ENCODE measurements at regions not wholly inside any gene's neighbourhood (a gene's known extent, or its start where the extent isn't known, plus 50 kb on each side); places are given as distances from the start of the nearest gene placed in this dataset.

DNA sequence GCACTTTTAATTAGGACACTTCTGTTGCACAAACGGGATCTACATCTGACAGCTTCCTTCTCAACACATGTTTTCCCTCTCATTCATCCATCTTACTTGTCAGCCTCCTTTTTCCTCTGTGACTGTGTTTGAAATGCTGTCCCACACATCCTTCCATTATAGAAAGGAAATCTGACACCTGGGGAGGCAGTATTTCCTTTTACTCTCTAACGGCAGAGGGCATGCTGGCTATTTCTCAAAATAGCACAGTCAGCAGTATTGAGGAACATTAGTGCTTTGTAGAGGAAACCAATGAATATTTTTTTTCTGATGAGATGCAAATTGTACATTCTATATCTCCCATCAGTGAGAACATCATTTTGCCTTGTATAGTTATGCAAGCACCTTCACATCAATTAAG lies 668.7 kb downstream of the SLC4A3 start:
- Mint-ChIP-seq H3K4me1 (no peaks in the 10 kb centered on the region), H3K4me3 (no peak overlapping the region), H3K27me3 (no peaks in the 10 kb centered on the region), H3K27ac (no peak overlapping the region), H3K36me3 (ENCODE audit: low read depth) (no peaks in the 10 kb centered on the region), H3K9me3 (no peaks in the 10 kb centered on the region)
- no peak for ATAC-seq (replicated peaks)

DNA sequence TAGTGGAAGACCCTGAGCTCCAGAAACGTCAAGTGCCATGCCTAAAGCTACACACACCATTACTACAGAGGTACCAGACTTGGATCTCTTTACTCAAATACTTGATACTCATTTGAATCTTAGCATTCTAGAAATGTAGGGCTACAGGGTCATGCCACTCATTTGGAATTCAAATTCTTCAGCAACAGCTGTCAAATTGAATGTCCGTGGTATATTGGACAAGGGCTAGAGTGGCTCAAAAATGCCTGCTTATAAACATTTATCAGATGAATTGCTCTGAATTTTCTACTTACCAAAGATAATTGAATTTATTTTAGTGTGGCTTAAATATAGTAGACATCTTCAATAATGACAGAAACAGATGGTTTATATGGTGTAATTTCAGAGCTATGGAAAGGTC lies 669.7 kb downstream of the SLC4A3 start:
- H3K4me1 Mint-ChIP-seq, result no peaks in the 10 kb centered on the region
- no peak overlapping the region for H3K4me3 Mint-ChIP-seq
- H3K36me3 Mint-ChIP-seq (ENCODE audit: low read depth), result no peaks in the 10 kb centered on the region
- ATAC-seq (replicated peaks), result no peak
- no peak overlapping the region for H3K27ac Mint-ChIP-seq
- no peaks in the 10 kb centered on the region for H3K9me3 Mint-ChIP-seq
- no peaks in the 10 kb centered on the region for H3K27me3 Mint-ChIP-seq

DNA sequence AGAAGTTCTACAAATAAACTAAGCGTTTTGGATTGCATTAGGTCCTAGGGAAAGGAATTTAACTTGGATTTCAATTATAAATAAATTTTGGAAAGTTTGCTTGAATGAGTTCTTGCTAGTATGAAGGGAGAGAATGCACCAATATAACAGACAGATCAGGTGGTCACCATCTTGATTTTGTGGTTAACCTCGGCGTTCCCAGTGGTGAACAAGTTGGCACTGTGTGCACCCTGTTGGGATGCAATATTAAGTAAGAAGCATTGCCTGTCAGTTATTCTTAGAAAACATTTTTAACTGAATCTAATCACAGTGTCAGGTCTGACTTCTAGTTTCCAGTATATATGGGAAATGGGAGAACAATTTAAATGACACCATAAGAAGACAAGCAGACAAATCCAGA lies 673.4 kb downstream of the SLC4A3 start:
- no peak for ATAC-seq (replicated peaks)
- Mint-ChIP-seq H3K4me3 (no peak overlapping the region), H3K36me3 (ENCODE audit: low read depth) (no peaks in the 10 kb centered on the region), H3K27me3 (no peaks in the 10 kb centered on the region), H3K27ac (no peak overlapping the region), H3K4me1 (no peaks in the 10 kb centered on the region), H3K9me3 (no peaks in the 10 kb centered on the region)

- no peak for ATAC-seq (replicated peaks)
These were observed 675.3 kb downstream of the SLC4A3 start for GRCh38 chr2:220302756-220303155.

DNA sequence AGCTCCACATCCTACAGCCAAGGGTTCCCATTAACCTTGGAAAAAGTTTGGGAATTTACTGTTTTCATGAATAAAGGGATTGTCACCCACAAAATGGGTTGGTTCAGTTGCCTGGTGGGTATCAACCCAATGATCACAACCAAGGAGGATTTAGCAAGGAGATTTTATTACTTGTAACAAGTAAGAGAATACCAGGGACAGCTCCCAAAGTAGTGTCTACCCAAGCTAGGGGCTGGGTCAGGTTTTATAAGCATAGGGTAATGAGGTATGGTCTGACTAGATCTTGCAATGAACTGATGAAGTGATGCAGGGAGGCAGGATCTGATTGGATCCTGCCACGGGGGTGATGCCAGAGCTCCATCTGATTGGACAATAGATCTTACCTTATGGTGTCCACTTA lies 681.8 kb downstream of the SLC4A3 start:
- ATAC-seq (replicated peaks), result no peak
- Mint-ChIP-seq H3K27ac (no peak overlapping the region), H3K36me3 (ENCODE audit: low read depth) (no peaks in the 10 kb centered on the region), H3K27me3 (no peaks in the 10 kb centered on the region), H3K9me3 (peaks cover 4% of the 10 kb centered on the region), H3K4me1 (no peaks in the 10 kb centered on the region), H3K4me3 (no peak overlapping the region)

More at GRCh38 chr2:220302756-220303155, 675.3 kb downstream of the SLC4A3 start:
- Mint-ChIP-seq H3K4me3 (no peak overlapping the region), H3K27ac (no peak overlapping the region), H3K9me3 (no peaks in the 10 kb centered on the region), H3K27me3 (no peaks in the 10 kb centered on the region), H3K4me1 (no peaks in the 10 kb centered on the region), H3K36me3 (ENCODE audit: low read depth) (no peaks in the 10 kb centered on the region)

DNA sequence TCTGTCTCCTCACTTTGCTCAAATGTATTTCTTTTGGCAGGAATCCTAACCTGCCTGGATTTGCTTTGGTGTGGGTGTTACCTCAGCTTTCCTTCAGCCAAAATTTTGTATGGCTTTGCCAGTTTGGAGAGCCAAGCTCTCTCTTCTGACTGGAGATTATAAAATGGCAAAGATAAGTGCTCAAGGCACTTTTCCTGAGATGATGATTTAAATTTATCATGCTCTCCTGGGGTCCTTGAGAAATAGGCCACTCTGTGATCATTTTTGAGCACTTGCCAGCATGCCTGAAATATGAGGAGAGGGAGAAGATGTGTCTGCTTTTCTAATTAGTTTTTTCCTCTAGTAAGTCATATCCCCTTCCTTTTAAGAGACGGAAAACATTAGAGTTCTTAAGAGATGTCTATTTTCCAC lies 683.0 kb downstream of the SLC4A3 start:
- H3K4me1 Mint-ChIP-seq, result no peaks in the 10 kb centered on the region
- no peak for ATAC-seq (replicated peaks)
- no peak overlapping the region for H3K4me3 Mint-ChIP-seq

GRCh38 chr2:220315098-220315823 lies 687.8 kb downstream of the SLC4A3 start:
- no peaks in the 10 kb centered on the region for H3K4me1 Mint-ChIP-seq
- H3K27me3 Mint-ChIP-seq, result no peaks in the 10 kb centered on the region
- H3K9me3 Mint-ChIP-seq, result peaks cover 4% of the 10 kb centered on the region
- no peaks in the 10 kb centered on the region for H3K36me3 Mint-ChIP-seq (ENCODE audit: low read depth)
- ATAC-seq (replicated peaks), result no peak
- H3K27ac Mint-ChIP-seq, result no peak overlapping the region
- H3K4me3 Mint-ChIP-seq, result no peak overlapping the region

More for the DNA sequence above, 683.0 kb downstream of the SLC4A3 start:
- Mint-ChIP-seq H3K27ac (no peak overlapping the region), H3K36me3 (ENCODE audit: low read depth) (no peaks in the 10 kb centered on the region), H3K9me3 (peaks cover 4% of the 10 kb centered on the region), H3K27me3 (no peaks in the 10 kb centered on the region)

GRCh38 chr2:220318037-220318436 lies 690.6 kb downstream of the SLC4A3 start:
- no peaks in the 10 kb centered on the region for H3K27me3 Mint-ChIP-seq
- no peaks in the 10 kb centered on the region for H3K4me1 Mint-ChIP-seq
- peaks cover 4% of the 10 kb centered on the region for H3K9me3 Mint-ChIP-seq
- H3K27ac Mint-ChIP-seq, result no peak overlapping the region
- no peak for ATAC-seq (replicated peaks)
- no peaks in the 10 kb centered on the region for H3K36me3 Mint-ChIP-seq (ENCODE audit: low read depth)
- no peak overlapping the region for H3K4me3 Mint-ChIP-seq

GRCh38 chr2:220318508-220318907 lies 691.1 kb downstream of the SLC4A3 start:
- Mint-ChIP-seq H3K27ac (no peak overlapping the region), H3K27me3 (no peaks in the 10 kb centered on the region), H3K4me1 (no peaks in the 10 kb centered on the region), H3K4me3 (no peak overlapping the region), H3K36me3 (ENCODE audit: low read depth) (no peaks in the 10 kb centered on the region), H3K9me3 (peaks cover 4% of the 10 kb centered on the region)
- ATAC-seq (replicated peaks), result no peak

GRCh38 chr2:220320326-220320725 lies 692.9 kb downstream of the SLC4A3 start:
- H3K9me3 Mint-ChIP-seq, result no peaks in the 10 kb centered on the region
- no peak overlapping the region for H3K4me3 Mint-ChIP-seq
- no peaks in the 10 kb centered on the region for H3K27me3 Mint-ChIP-seq
- ATAC-seq (replicated peaks), result no peak
- no peaks in the 10 kb centered on the region for H3K4me1 Mint-ChIP-seq
- H3K27ac Mint-ChIP-seq, result no peak overlapping the region
- no peaks in the 10 kb centered on the region for H3K36me3 Mint-ChIP-seq (ENCODE audit: low read depth)

GRCh38 chr2:220332886-220333285 lies 705.5 kb downstream of the SLC4A3 start:
- Mint-ChIP-seq H3K27ac (no peak overlapping the region), H3K27me3 (no peaks in the 10 kb centered on the region), H3K4me3 (no peak overlapping the region), H3K36me3 (ENCODE audit: low read depth) (no peaks in the 10 kb centered on the region), H3K4me1 (no peaks in the 10 kb centered on the region), H3K9me3 (peaks cover 19% of the 10 kb centered on the region)
- no peak for ATAC-seq (replicated peaks)

GRCh38 chr2:220334210-220334609 lies 706.8 kb downstream of the SLC4A3 start:
- H3K36me3 Mint-ChIP-seq (ENCODE audit: low read depth), result no peaks in the 10 kb centered on the region
- peaks cover 18% of the 10 kb centered on the region for H3K9me3 Mint-ChIP-seq
- no peak for ATAC-seq (replicated peaks)
- H3K27ac Mint-ChIP-seq, result no peak overlapping the region
- no peaks in the 10 kb centered on the region for H3K27me3 Mint-ChIP-seq
- H3K4me1 Mint-ChIP-seq, result no peaks in the 10 kb centered on the region
- H3K4me3 Mint-ChIP-seq, result no peak overlapping the region

GRCh38 chr2:220334871-220335590 lies 707.6 kb downstream of the SLC4A3 start:
- no peak for ATAC-seq (replicated peaks)
- no peak overlapping the region for H3K27ac Mint-ChIP-seq
- H3K9me3 Mint-ChIP-seq, result peaks cover 15% of the 10 kb centered on the region
- no peak overlapping the region for H3K4me3 Mint-ChIP-seq
- no peaks in the 10 kb centered on the region for H3K36me3 Mint-ChIP-seq (ENCODE audit: low read depth)
- no peaks in the 10 kb centered on the region for H3K4me1 Mint-ChIP-seq
- no peaks in the 10 kb centered on the region for H3K27me3 Mint-ChIP-seq

GRCh38 chr2:220335591-220335915 lies 708.1 kb downstream of the SLC4A3 start:
- ATAC-seq (replicated peaks), result no peak
- Mint-ChIP-seq H3K27me3 (no peaks in the 10 kb centered on the region), H3K4me1 (no peaks in the 10 kb centered on the region), H3K27ac (no peak overlapping the region), H3K9me3 (peaks cover 15% of the 10 kb centered on the region), H3K4me3 (no peak overlapping the region), H3K36me3 (ENCODE audit: low read depth) (no peaks in the 10 kb centered on the region)

- no peaks in the 10 kb centered on the region for H3K4me1 Mint-ChIP-seq
- H3K27ac Mint-ChIP-seq, result no peak overlapping the region
- H3K36me3 Mint-ChIP-seq (ENCODE audit: low read depth), result no peaks in the 10 kb centered on the region
- H3K9me3 Mint-ChIP-seq, result peaks cover 9% of the 10 kb centered on the region
- no peak overlapping the region for H3K4me3 Mint-ChIP-seq
- H3K27me3 Mint-ChIP-seq, result no peaks in the 10 kb centered on the region
- no peak for ATAC-seq (replicated peaks)
These were observed 709.3 kb downstream of the SLC4A3 start for GRCh38 chr2:220336771-220337170.
